Prostate gland (tissue), 2 donors: ENCODE measurements at regions not wholly inside any gene's neighbourhood (a gene's known extent, or its start where the extent isn't known, plus 50 kb on each side); places are given as distances from the start of the nearest gene placed in this dataset.
"Not testable (repeated sequence)": the region's sequence is repeated elsewhere in the genome, so short reads cannot be mapped to it uniquely, and the experiment has no call there.

Source experiments
- POLR2AphosphoS5 ChIP-seq: sonication (generic); formaldehyde crosslinking; IDR thresholded peaks from one replicate; pipeline ENCODE4 v1.6.1; 2017; ENCODE audit warnings: antibody characterized with exemption
- TF ChIP-seq, protein P1 (sequence below), 4 experiments: fragments of 200-600 bp in 2 of 4; fragments of 450-650 bp in 2 of 4; sonication (generic) in 2 of 4; IDR thresholded peaks; 1 replicate in 3 of 4; 2 replicates in 1 of 4; pipeline ENCODE4 v1.5.1; 2016 to 2019; ENCODE audit warnings: antibody characterized with exemption in 4 of 4, mild to moderate bottlenecking in 2 of 4, moderate library complexity in 2 of 4

DNA sequence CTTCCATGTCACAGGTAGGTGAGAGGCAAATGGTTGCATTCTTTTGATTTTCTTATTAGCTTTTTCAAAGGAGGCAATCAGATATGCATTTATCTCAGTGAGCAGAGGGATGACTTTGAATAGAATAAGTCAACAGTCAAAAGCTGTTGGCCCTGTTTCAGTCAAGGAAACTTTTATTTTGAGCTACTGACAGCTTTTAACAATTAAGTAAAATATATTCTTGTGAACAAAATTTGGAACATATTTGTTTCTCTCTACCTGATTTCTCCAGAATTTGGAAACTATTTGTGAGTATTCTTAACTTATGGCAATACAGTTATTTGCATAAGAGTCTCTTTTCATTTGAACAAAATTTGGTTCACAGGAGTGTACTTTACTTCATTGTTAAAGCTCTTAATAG is 196.3 kb downstream of the GJA1 start:
- TF ChIP-seq, protein P1, sequence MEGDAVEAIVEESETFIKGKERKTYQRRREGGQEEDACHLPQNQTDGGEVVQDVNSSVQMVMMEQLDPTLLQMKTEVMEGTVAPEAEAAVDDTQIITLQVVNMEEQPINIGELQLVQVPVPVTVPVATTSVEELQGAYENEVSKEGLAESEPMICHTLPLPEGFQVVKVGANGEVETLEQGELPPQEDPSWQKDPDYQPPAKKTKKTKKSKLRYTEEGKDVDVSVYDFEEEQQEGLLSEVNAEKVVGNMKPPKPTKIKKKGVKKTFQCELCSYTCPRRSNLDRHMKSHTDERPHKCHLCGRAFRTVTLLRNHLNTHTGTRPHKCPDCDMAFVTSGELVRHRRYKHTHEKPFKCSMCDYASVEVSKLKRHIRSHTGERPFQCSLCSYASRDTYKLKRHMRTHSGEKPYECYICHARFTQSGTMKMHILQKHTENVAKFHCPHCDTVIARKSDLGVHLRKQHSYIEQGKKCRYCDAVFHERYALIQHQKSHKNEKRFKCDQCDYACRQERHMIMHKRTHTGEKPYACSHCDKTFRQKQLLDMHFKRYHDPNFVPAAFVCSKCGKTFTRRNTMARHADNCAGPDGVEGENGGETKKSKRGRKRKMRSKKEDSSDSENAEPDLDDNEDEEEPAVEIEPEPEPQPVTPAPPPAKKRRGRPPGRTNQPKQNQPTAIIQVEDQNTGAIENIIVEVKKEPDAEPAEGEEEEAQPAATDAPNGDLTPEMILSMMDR (IDR thresholded peaks at IDR 0.05) = not testable (repeated sequence)
- TF ChIP-seq POLR2AphosphoS5 = not testable (repeated sequence)
